ENCODE measurements at regions not wholly inside any gene's neighbourhood (a gene's known extent, or its start where the extent isn't known, plus 50 kb on each side); places are given as distances from the start of the nearest gene placed in this dataset.
"Not testable (repeated sequence)": the region's sequence is repeated elsewhere in the genome, so short reads cannot be mapped to it uniquely, and the experiment has no call there.

DNA sequence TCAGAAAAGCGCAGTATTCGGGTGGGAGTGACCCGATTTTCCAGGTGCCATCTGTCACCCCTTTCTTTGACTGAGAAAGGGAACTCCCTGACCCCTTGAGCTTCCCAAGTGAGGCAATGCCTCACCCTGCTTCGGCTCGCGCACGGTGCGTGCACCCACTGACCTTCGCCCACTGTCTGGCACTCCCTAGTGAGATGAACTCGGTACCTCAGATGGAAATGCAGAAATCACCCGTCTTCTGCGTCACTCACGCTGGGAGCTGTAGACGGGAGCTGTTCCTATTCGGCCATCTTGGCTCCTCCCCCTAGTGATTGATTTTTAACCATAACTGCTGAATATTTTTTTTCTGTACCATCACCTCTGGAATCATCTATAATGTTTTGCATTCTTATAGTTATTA is 359.1 kb downstream of the C3orf38 start:
- H3K14ac ChIP-seq (ENCODE audit: insufficient read length); H3K23me2 ChIP-seq (ENCODE audit: low read depth, low read length); H3K79me2 ChIP-seq (ENCODE audit: control insufficient read depth in 1 of 2, insufficient read depth in 2 of 2, low read length in 2 of 2); H3K56ac ChIP-seq (replicated peaks; ENCODE audit: insufficient read length, low read depth, low read length); H3K27ac ChIP-seq (ENCODE audit: low read depth, low read length); H2BK15ac ChIP-seq (ENCODE audit: low read length); H4K5ac ChIP-seq (ENCODE audit: insufficient read length, low read depth, low read length); H3K36me3 ChIP-seq (ENCODE audit: control insufficient read depth in 2 of 4, insufficient read depth in 4 of 4, low read length in 3 of 4); H2BK20ac ChIP-seq (ENCODE audit: low read length); H3K27me3 ChIP-seq (replicated peaks in 1 of 4; ENCODE audit: control insufficient read depth in 3 of 4, extremely low read depth in 1 of 4, insufficient read depth in 3 of 4, low read length in 3 of 4); H2AK5ac ChIP-seq (ENCODE audit: low read depth, low read length); H3K18ac ChIP-seq (ENCODE audit: extremely low read depth, low read length); FAIRE-seq; H3K79me1 ChIP-seq (ENCODE audit: low read depth, low read length); H2BK120ac ChIP-seq (replicated peaks; ENCODE audit: low read depth, low read length); POLR2A ChIA-PET (ENCODE audit: partially characterized antibody); H4K20me1 ChIP-seq (replicated peaks in 1 of 2; ENCODE audit: control insufficient read depth in 1 of 2, insufficient read depth in 2 of 2, low read length in 2 of 2); H4K8ac ChIP-seq (ENCODE audit: extremely low read depth, insufficient read depth, low read length); H3K4me1 ChIP-seq (replicated peaks in 1 of 4; ENCODE audit: control insufficient read depth in 3 of 4, insufficient read depth in 4 of 4, low read length in 3 of 4); H4K91ac ChIP-seq (replicated peaks; ENCODE audit: insufficient read length, low read length); H2AFZ ChIP-seq (ENCODE audit: low read length); H3K4me2 ChIP-seq (ENCODE audit: insufficient read depth in 1 of 2, low read depth in 2 of 2, low read length in 2 of 2); H2BK5ac ChIP-seq (ENCODE audit: low read depth, low read length); H3K23ac ChIP-seq (ENCODE audit: insufficient read length); H3K4ac ChIP-seq (replicated peaks; ENCODE audit: insufficient read length, low read depth, low read length); H3K9ac ChIP-seq (replicated peaks in 1 of 4; ENCODE audit: extremely low read depth in 1 of 4, low read depth in 3 of 4, low read length in 3 of 4); H2BK12ac ChIP-seq (ENCODE audit: low read depth, low read length); H3K9me3 ChIP-seq (ENCODE audit: insufficient read depth in 2 of 2, low read depth in 1 of 2, low read length in 1 of 2); H3K4me3 ChIP-seq (ENCODE audit: extremely low read depth in 1 of 4, insufficient read depth in 2 of 4, low read depth in 3 of 4, low read length in 4 of 4): not testable (repeated sequence)
- CTCF ChIA-PET (ENCODE audit: partially characterized antibody): interaction anchor here (0.7 kb wide), 1 partner anchor 1150 kb away, joined by 3 read pairs; no protein-coding TSS in a partner anchor
- DNase-seq (ENCODE audit: low read depth in 1 of 2, low spot score in 2 of 2): peak in 1 of 2 experiments; percentile 48
- 88% methylated on average over 9 of the region's 15 CpGs; no CpG with 5 or more reads in 1 of the 2 experiments for WGBS, 2 experiments (ENCODE audit: extremely low coverage in 1 of 2, insufficient coverage in 1 of 2, insufficient read length in 1 of 2, insufficient replicate concordance in 2 of 2, low coverage in 1 of 2, low lambda C conversion rate in 2 of 2, missing lambda C conversion rate in 1 of 2)

All from H1 (cell line).